ENCODE measurements at regions not wholly inside any gene's neighbourhood (a gene's known extent, or its start where the extent isn't known, plus 50 kb on each side); places are given as distances from the start of the nearest gene placed in this dataset.

GRCh38 chr18:66328296-66328878 is 275.5 kb downstream of the CDH19 start:
- CTCF ChIA-PET = no interaction called here

DNA sequence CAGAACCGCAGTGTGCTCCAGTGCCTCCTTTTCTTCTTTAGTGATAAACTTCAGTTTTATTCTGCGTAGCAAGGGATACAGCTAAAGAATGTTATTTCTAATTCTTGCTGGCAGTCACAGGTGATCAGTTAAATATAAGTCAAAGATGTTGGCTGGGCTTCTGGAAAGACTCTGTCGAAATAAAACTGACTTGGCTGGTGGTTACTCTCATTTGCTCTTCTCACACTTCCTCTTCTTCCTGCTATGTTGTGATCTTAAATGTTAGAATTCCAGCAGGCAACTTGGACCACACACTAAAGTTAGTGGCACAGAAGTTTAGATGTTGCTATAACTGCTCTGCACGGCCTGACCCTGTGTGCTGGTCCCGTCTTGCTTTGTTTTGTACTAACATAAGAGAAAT is 278.6 kb downstream of the CDH19 start:
- peaks cover 2 to 20% (median 4%) of the 10 kb centered on the region in 5 donors for H3K9me3 Mint-ChIP-seq
- Histone ChIP-seq H3K27me3 (ENCODE audit: insufficient read depth, low read length, poor library complexity, severe bottlenecking) (no peaks in the 10 kb centered on the region), H3K27ac (ENCODE audit: low read depth, low read length) (no peak overlapping the region), H3K9me3 (ENCODE audit: low read length) (no peaks in the 10 kb centered on the region), H3K4me1 (ENCODE audit: insufficient read depth, low read length) (no peaks in the 10 kb centered on the region), H3K4me3 (ENCODE audit: low read length) (no peak overlapping the region), H3K36me3 (ENCODE audit: insufficient read depth, low read length) (no peaks in the 10 kb centered on the region)
- no peak overlapping the region for H3K4me3 Mint-ChIP-seq
- POLR2A ChIA-PET = no interaction called here
- CTCF ChIA-PET = no interaction called here
- no peaks in the 10 kb centered on the region for H3K4me1 Mint-ChIP-seq
- no peaks in the 10 kb centered on the region for H3K36me3 Mint-ChIP-seq
- DNase-seq = no peak
- H3K27ac Mint-ChIP-seq = no peak overlapping the region
- no peaks in the 10 kb centered on the region for H3K27me3 Mint-ChIP-seq

More at GRCh38 chr18:66328296-66328878, 275.5 kb downstream of the CDH19 start:
- Mint-ChIP-seq H3K27me3 (no peaks in the 10 kb centered on the region), H3K36me3 (no peaks in the 10 kb centered on the region), H3K27ac (no peak overlapping the region), H3K4me3 (no peak overlapping the region), H3K9me3 (peaks cover 0 to 13% (median 2%) of the 10 kb centered on the region in 5 donors), H3K4me1 (no peaks in the 10 kb centered on the region)
- no peak for DNase-seq
- H3K9me3 ChIP-seq (ENCODE audit: low read length) = no peaks in the 10 kb centered on the region
- POLR2A ChIA-PET = no interaction called here
- no peaks in the 10 kb centered on the region for H3K27me3 ChIP-seq (ENCODE audit: insufficient read depth, low read length, poor library complexity, severe bottlenecking)
- no peak overlapping the region for H3K4me3 ChIP-seq (ENCODE audit: low read length)
- H3K36me3 ChIP-seq (ENCODE audit: insufficient read depth, low read length) = no peaks in the 10 kb centered on the region
- H3K4me1 ChIP-seq (ENCODE audit: insufficient read depth, low read length) = no peaks in the 10 kb centered on the region
- H3K27ac ChIP-seq (ENCODE audit: low read depth, low read length) = no peak overlapping the region

DNA sequence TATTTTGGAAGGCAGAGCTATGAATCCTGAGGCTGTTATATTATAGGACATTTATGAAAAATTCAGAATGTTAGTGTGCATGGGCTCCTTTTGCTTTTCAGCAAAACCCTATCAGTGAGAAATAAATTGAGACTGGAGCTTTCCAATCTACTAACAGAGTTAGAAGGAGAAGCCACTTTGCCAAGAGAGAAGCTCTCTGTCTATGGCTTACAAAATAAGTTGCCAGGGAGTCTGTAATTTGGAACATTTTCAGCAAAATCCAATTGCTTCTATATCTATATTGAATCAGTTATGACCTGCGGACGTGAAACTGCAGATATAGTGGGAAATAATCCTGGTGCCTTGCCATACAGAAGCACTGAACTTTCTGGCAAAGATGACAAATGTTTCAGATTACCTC is 279.3 kb downstream of the CDH19 start:
- DNase-seq = no peak
- ChIA-PET POLR2A (no interaction called here), CTCF (no interaction called here)
- Mint-ChIP-seq H3K27ac (no peak overlapping the region), H3K27me3 (no peaks in the 10 kb centered on the region), H3K36me3 (no peaks in the 10 kb centered on the region), H3K4me1 (no peaks in the 10 kb centered on the region), H3K9me3 (peaks cover 2 to 20% (median 3%) of the 10 kb centered on the region in 5 donors), H3K4me3 (no peak overlapping the region)
- H3K4me3 ChIP-seq (ENCODE audit: low read length) = no peak overlapping the region
- no peaks in the 10 kb centered on the region for H3K9me3 ChIP-seq (ENCODE audit: low read length)
- no peaks in the 10 kb centered on the region for H3K36me3 ChIP-seq (ENCODE audit: insufficient read depth, low read length)
- no peaks in the 10 kb centered on the region for H3K4me1 ChIP-seq (ENCODE audit: insufficient read depth, low read length)
- H3K27me3 ChIP-seq (ENCODE audit: insufficient read depth, low read length, poor library complexity, severe bottlenecking) = no peaks in the 10 kb centered on the region
- no peak overlapping the region for H3K27ac ChIP-seq (ENCODE audit: low read depth, low read length)

GRCh38 chr18:66317243-66318090 is 286.4 kb downstream of the CDH19 start:
- POLR2A ChIA-PET = no interaction called here
- no peaks in the 10 kb centered on the region for H3K36me3 ChIP-seq (ENCODE audit: insufficient read depth, low read length)

DNA sequence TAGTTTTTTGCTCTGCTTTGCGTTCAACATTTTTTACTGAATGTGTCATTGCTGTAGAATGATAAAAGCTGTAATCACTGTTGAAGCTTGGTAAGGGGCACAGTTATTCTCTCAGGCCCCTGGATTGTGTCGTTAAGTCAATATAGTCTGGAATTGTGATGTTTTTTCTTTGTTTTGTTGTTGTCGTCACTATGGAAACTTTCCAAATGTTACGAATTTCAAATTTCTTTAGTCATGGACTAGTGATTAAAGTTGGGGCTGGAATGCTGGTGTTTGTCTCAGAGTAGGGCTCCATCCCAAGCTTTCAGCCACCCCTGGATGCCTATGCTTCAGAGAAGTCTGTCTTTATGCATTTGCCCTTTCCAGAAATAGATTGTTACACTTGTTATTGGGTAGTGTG is 287.2 kb downstream of the CDH19 start:
- no peak overlapping the region for H3K4me3 Mint-ChIP-seq
- no peak overlapping the region for H3K4me3 ChIP-seq (ENCODE audit: low read length)
- no peak overlapping the region for H3K27ac ChIP-seq (ENCODE audit: low read depth, low read length)
- no peak overlapping the region for H3K27ac Mint-ChIP-seq
- no peaks in the 10 kb centered on the region for H3K27me3 Mint-ChIP-seq
- H3K36me3 Mint-ChIP-seq = no peaks in the 10 kb centered on the region
- H3K27me3 ChIP-seq (ENCODE audit: insufficient read depth, low read length, poor library complexity, severe bottlenecking) = no peaks in the 10 kb centered on the region
- H3K9me3 ChIP-seq (ENCODE audit: low read length) = no peaks in the 10 kb centered on the region
- ChIA-PET CTCF (no interaction called here), POLR2A (no interaction called here)
- H3K9me3 Mint-ChIP-seq = peaks cover 4 to 37% (median 8%) of the 10 kb centered on the region in 5 donors
- no peaks in the 10 kb centered on the region for H3K4me1 Mint-ChIP-seq
- H3K36me3 ChIP-seq (ENCODE audit: insufficient read depth, low read length) = no peaks in the 10 kb centered on the region
- H3K4me1 ChIP-seq (ENCODE audit: insufficient read depth, low read length) = no peaks in the 10 kb centered on the region
- DNase-seq = no peak

More at GRCh38 chr18:66317243-66318090, 286.4 kb downstream of the CDH19 start:
- H3K36me3 Mint-ChIP-seq = no peaks in the 10 kb centered on the region
- no peaks in the 10 kb centered on the region for H3K27me3 ChIP-seq (ENCODE audit: insufficient read depth, low read length, poor library complexity, severe bottlenecking)
- DNase-seq = no peak
- no peak overlapping the region for H3K27ac Mint-ChIP-seq
- CTCF ChIA-PET = no interaction called here
- H3K9me3 ChIP-seq (ENCODE audit: low read length) = no peaks in the 10 kb centered on the region
- no peak overlapping the region for H3K4me3 ChIP-seq (ENCODE audit: low read length)
- peaks cover 3 to 35% (median 5%) of the 10 kb centered on the region in 5 donors for H3K9me3 Mint-ChIP-seq
- no peaks in the 10 kb centered on the region for H3K4me1 Mint-ChIP-seq
- H3K4me3 Mint-ChIP-seq = no peak overlapping the region
- H3K4me1 ChIP-seq (ENCODE audit: insufficient read depth, low read length) = no peaks in the 10 kb centered on the region
- no peak overlapping the region for H3K27ac ChIP-seq (ENCODE audit: low read depth, low read length)
- H3K27me3 Mint-ChIP-seq = no peaks in the 10 kb centered on the region

- H3K27me3 ChIP-seq (ENCODE audit: insufficient read depth, low read length, poor library complexity, severe bottlenecking) = no peaks in the 10 kb centered on the region
- Mint-ChIP-seq H3K27me3 (no peaks in the 10 kb centered on the region), H3K4me1 (no peaks in the 10 kb centered on the region), H3K4me3 (no peak overlapping the region), H3K9me3 (peaks cover 5 to 20% (median 12%) of the 10 kb centered on the region in 5 donors), H3K27ac (no peak overlapping the region), H3K36me3 (no peaks in the 10 kb centered on the region)
- H3K4me3 ChIP-seq (ENCODE audit: low read length) = no peak overlapping the region
- H3K27ac ChIP-seq (ENCODE audit: low read depth, low read length) = no peak overlapping the region
- H3K9me3 ChIP-seq (ENCODE audit: low read length) = no peaks in the 10 kb centered on the region
- H3K36me3 ChIP-seq (ENCODE audit: insufficient read depth, low read length) = no peaks in the 10 kb centered on the region
- ChIA-PET POLR2A (no interaction called here), CTCF (no interaction called here)
- DNase-seq = no peak
- no peaks in the 10 kb centered on the region for H3K4me1 ChIP-seq (ENCODE audit: insufficient read depth, low read length)
Observed at GRCh38 chr18:66300141-66300540, 303.7 kb downstream of the CDH19 start.

DNA sequence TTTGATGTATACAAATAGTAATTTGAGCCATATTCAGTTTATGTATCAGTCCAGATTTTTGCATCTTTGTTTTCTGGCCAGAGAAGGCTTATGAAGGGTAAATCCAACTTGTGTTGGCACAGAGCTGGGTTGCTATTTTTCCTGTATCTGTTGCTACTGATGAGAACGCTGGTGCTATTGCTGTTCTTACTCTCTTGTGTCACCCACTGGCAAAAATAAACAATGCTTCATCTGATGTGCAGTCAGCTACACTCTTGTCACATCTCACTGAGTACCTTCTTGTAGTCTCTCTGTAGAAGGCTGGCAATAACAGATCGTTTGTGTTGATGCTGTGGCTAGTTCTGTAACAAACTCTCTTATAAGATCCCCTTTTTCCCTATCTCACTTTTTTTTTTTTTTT is 323.4 kb downstream of the CDH19 start:
- Mint-ChIP-seq H3K4me3 (no peak overlapping the region), H3K27ac (no peak overlapping the region), H3K9me3 (peaks cover 0 to 23% (median 2%) of the 10 kb centered on the region in 5 donors), H3K36me3 (no peaks in the 10 kb centered on the region), H3K4me1 (no peaks in the 10 kb centered on the region), H3K27me3 (no peaks in the 10 kb centered on the region)
- Histone ChIP-seq H3K27me3 (ENCODE audit: insufficient read depth, low read length, poor library complexity, severe bottlenecking) (no peaks in the 10 kb centered on the region), H3K4me1 (ENCODE audit: insufficient read depth, low read length) (no peaks in the 10 kb centered on the region), H3K27ac (ENCODE audit: low read depth, low read length) (no peak overlapping the region), H3K9me3 (ENCODE audit: low read length) (no peaks in the 10 kb centered on the region), H3K4me3 (ENCODE audit: low read length) (no peak overlapping the region), H3K36me3 (ENCODE audit: insufficient read depth, low read length) (no peaks in the 10 kb centered on the region)
- no peak for DNase-seq
- POLR2A ChIA-PET = no interaction called here
- CTCF ChIA-PET = no interaction called here

GRCh38 chr18:66271962-66272361 is 331.9 kb downstream of the CDH19 start:
- no peak for DNase-seq
- Mint-ChIP-seq H3K4me1 (no peaks in the 10 kb centered on the region), H3K36me3 (no peaks in the 10 kb centered on the region), H3K27me3 (no peaks in the 10 kb centered on the region), H3K4me3 (no peak overlapping the region), H3K9me3 (peaks cover 9 to 41% (median 26%) of the 10 kb centered on the region in 5 donors), H3K27ac (no peak overlapping the region)
- no peaks in the 10 kb centered on the region for H3K27me3 ChIP-seq (ENCODE audit: insufficient read depth, low read length, poor library complexity, severe bottlenecking)
- POLR2A ChIA-PET = no interaction called here
- CTCF ChIA-PET = no interaction called here
- no peak overlapping the region for H3K4me3 ChIP-seq (ENCODE audit: low read length)
- H3K27ac ChIP-seq (ENCODE audit: low read depth, low read length) = no peak overlapping the region
- H3K9me3 ChIP-seq (ENCODE audit: low read length) = no peaks in the 10 kb centered on the region
- no peaks in the 10 kb centered on the region for H3K4me1 ChIP-seq (ENCODE audit: insufficient read depth, low read length)
- H3K36me3 ChIP-seq (ENCODE audit: insufficient read depth, low read length) = no peaks in the 10 kb centered on the region
